ENCODE measurements at regions not wholly inside any gene's neighbourhood (a gene's known extent, or its start where the extent isn't known, plus 50 kb on each side); places are given as distances from the start of the nearest gene placed in this dataset.
A peak's percentile ranks its signal among the peaks of the same experiment; 100 is the strongest.
"Not testable (repeated sequence)": the region's sequence is repeated elsewhere in the genome, so short reads cannot be mapped to it uniquely, and the experiment has no call there.

GRCh38 chr12:76180401-76181277 is 96.2 kb upstream of the NAP1L1 start:
- no peak for DNase-seq (ENCODE audit: low read depth in 3 of 3)

GRCh38 chr12:76178452-76178851 is 94.0 kb upstream of the NAP1L1 start:
- no peak for DNase-seq (ENCODE audit: low read depth in 3 of 3)

GRCh38 chr12:76177821-76178220 is 93.3 kb upstream of the NAP1L1 start:
- no peak for DNase-seq (ENCODE audit: low read depth in 3 of 3)

- DNase-seq (ENCODE audit: low read depth in 3 of 3): no peak
Measured at GRCh38 chr12:76176940-76177339, 92.5 kb upstream of the NAP1L1 start.

GRCh38 chr12:76175946-76176345 is 91.5 kb upstream of the NAP1L1 start:
- not testable (repeated sequence) for DNase-seq (ENCODE audit: low read depth in 3 of 3)

- DNase-seq (ENCODE audit: low read depth in 3 of 3): no peak
Measured at GRCh38 chr12:76173756-76174155, 89.3 kb upstream of the NAP1L1 start.

GRCh38 chr12:76158518-76159321 is 74.2 kb upstream of the NAP1L1 start:
- peak; percentile 58 to 83 (median 73) for DNase-seq (ENCODE audit: low read depth in 3 of 3)

GRCh38 chr12:76156726-76157125 is 72.2 kb upstream of the NAP1L1 start:
- no peak for DNase-seq (ENCODE audit: low read depth in 3 of 3)

GRCh38 chr12:76156314-76156713 is 71.8 kb upstream of the NAP1L1 start:
- no peak for DNase-seq (ENCODE audit: low read depth in 3 of 3)

- DNase-seq (ENCODE audit: low read depth in 3 of 3): no peak
Measured at GRCh38 chr12:76155157-76155670, 70.7 kb upstream of the NAP1L1 start.

GRCh38 chr12:76153616-76154015 is 69.1 kb upstream of the NAP1L1 start:
- no peak for DNase-seq (ENCODE audit: low read depth in 3 of 3)

- no peak for DNase-seq (ENCODE audit: low read depth in 3 of 3)
Measured at GRCh38 chr12:76152181-76152807, 67.8 kb upstream of the NAP1L1 start.

- DNase-seq (ENCODE audit: low read depth in 3 of 3): peak in 1 of 3 experiments; percentile 19
Measured at GRCh38 chr12:76144245-76144549, 59.7 kb upstream of the NAP1L1 start.

- DNase-seq (ENCODE audit: low read depth in 3 of 3): no peak
Measured at GRCh38 chr12:76143343-76144244, 59.1 kb upstream of the NAP1L1 start.

- DNase-seq (ENCODE audit: low read depth in 3 of 3): no peak
Measured at GRCh38 chr12:76142305-76142704, 57.8 kb upstream of the NAP1L1 start.

- DNase-seq (ENCODE audit: low read depth in 3 of 3): no peak
Measured at GRCh38 chr12:76138656-76139055, 54.2 kb upstream of the NAP1L1 start.

GRCh38 chr12:76137606-76138005 is 53.1 kb upstream of the NAP1L1 start:
- DNase-seq (ENCODE audit: low read depth in 3 of 3): no peak

- no peak for DNase-seq (ENCODE audit: low read depth in 3 of 3)
Measured at GRCh38 chr12:76135456-76135855, 51.0 kb upstream of the NAP1L1 start.

Data from stimulated activated CD4-positive, alpha-beta T cell treated with anti-CD3 and anti-CD28 coated beads, TNF-alpha, amount 100 ng/mL, for 24 hours (primary cell).